IMR-90 (cell line): ENCODE measurements at regions not wholly inside any gene's neighbourhood (a gene's known extent, or its start where the extent isn't known, plus 50 kb on each side); places are given as distances from the start of the nearest gene placed in this dataset.
A peak's percentile ranks its signal among the peaks of the same experiment; 100 is the strongest.

Source experiments
- ATAC-seq: fragments of 200-7000 bp; cut with Tn5 transposase; 2 replicates; pipeline ENCODE4 v1.9.1; 2020; ENCODE audit warnings: low read depth, mild to moderate bottlenecking, moderate library complexity
- BruUV-seq: library from RNA; stranded (reverse); fragments of 400-500 nt; replicated peaks from 2 replicates; lab custom pipeline; 2021; lab: Mats Ljungman, UMichigan
- CTCF ChIA-PET: fragments of 300-600 bp; formaldehyde crosslinking; extraction: SDS; loops from one replicate; lab custom pipeline; 2021; ENCODE audit warnings: antibody characterized with exemption; lab: Yijun Ruan, JAX
- POLR2A ChIA-PET: fragments of 300-600 bp; sonication (Branson Sonifier 250); formaldehyde crosslinking; loops from one replicate; lab custom pipeline; 2022; ENCODE audit warnings: antibody characterized with exemption; ENCODE audit not compliant: unreplicated experiment; lab: Charles Lee
- DNase-seq: peaks from one replicate; pipeline ENCODE4 v3.0.0; 2013
- H2AFZ ChIP-seq: replicated peaks from 2 replicates; pipeline ENCODE3; 2013; ENCODE audit warnings: low read length, mild to moderate bottlenecking; ENCODE audit not compliant: poor library complexity
- H2AK5ac ChIP-seq: 2 replicates; pipeline ENCODE4 v1.6.1; 2013; ENCODE audit warnings: low read depth, low read length, inconsistent platforms
- H2AK9ac ChIP-seq: replicated peaks from 2 replicates; pipeline ENCODE3; 2013; ENCODE audit warnings: mild to moderate bottlenecking, low read depth, low read length, moderate library complexity; ENCODE audit not compliant: poor library complexity
- H2BK120ac ChIP-seq: 2 replicates; pipeline ENCODE4 v1.6.1; 2013; ENCODE audit warnings: low read depth, low read length, inconsistent platforms
- H2BK15ac ChIP-seq: 3 replicates; pipeline ENCODE4 v1.6.1; 2013; ENCODE audit warnings: low read depth, low read length, inconsistent platforms
- H2BK20ac ChIP-seq: 2 replicates; pipeline ENCODE4 v1.6.1; 2013; ENCODE audit warnings: low read depth, mild to moderate bottlenecking, inconsistent platforms, low read length, moderate library complexity
- H2BK5ac ChIP-seq: 2 replicates; pipeline ENCODE4 v1.6.1; 2013; ENCODE audit warnings: mild to moderate bottlenecking, low read depth, low read length, inconsistent platforms; ENCODE audit not compliant: poor library complexity, severe bottlenecking
- H3K14ac ChIP-seq: replicated peaks from 2 replicates; pipeline ENCODE4 v1.6.1; 2013; ENCODE audit warnings: low read depth, low read length, inconsistent platforms
- H3K18ac ChIP-seq: 2 replicates; pipeline ENCODE4 v1.6.1; 2013; ENCODE audit warnings: low read depth, low read length, control low read depth
- H3K23ac ChIP-seq: 2 replicates; pipeline ENCODE4 v1.6.1; 2013; ENCODE audit warnings: low read depth, low read length, inconsistent platforms
- H3K27ac ChIP-seq: 2 replicates; pipeline ENCODE4 v1.5.1; 2013; ENCODE audit warnings: mild to moderate bottlenecking, control low read depth, low read length; ENCODE audit not compliant: insufficient read depth
- H3K27me3 ChIP-seq: 2 replicates; pipeline ENCODE4 v1.6.1; 2013; ENCODE audit warnings: low read length; ENCODE audit not compliant: control insufficient read depth, insufficient read depth
- H3K36me3 ChIP-seq: 2 replicates; pipeline ENCODE4 v1.6.1; 2013; ENCODE audit warnings: low read length, mixed read lengths; ENCODE audit not compliant: control insufficient read depth, insufficient read depth
- H3K4ac ChIP-seq: 2 replicates; pipeline ENCODE4 v1.6.1; 2013; ENCODE audit warnings: low read depth, low read length, inconsistent platforms
- H3K4me1 ChIP-seq: 2 replicates; pipeline ENCODE4 v1.6.1; 2013; ENCODE audit warnings: low read length, mixed read lengths; ENCODE audit not compliant: control insufficient read depth, insufficient read depth
- H3K4me2 ChIP-seq: 2 replicates; pipeline ENCODE4 v1.6.1; 2013; ENCODE audit warnings: low read depth, mild to moderate bottlenecking, control low read depth, low read length, moderate library complexity
- H3K4me3 ChIP-seq: 2 replicates; pipeline ENCODE4 v1.5.1; 2013; ENCODE audit warnings: low read depth, mild to moderate bottlenecking, control low read depth, low read length, moderate library complexity; ENCODE audit not compliant: insufficient read depth
- H3K56ac ChIP-seq: 2 replicates; pipeline ENCODE4 v1.6.1; 2013; ENCODE audit warnings: low read length, inconsistent platforms; ENCODE audit not compliant: insufficient read depth; ENCODE audit errors: extremely low read depth
- H3K79me1 ChIP-seq, 2 experiments: 2 replicates each; pipeline ENCODE4 v1.6.1; 2013; ENCODE audit warnings: low read length in 2 of 2, inconsistent platforms in 1 of 2, low read depth in 1 of 2
- H3K9ac ChIP-seq: 2 replicates; pipeline ENCODE4 v1.6.1; 2013; ENCODE audit warnings: low read depth, low read length, control low read depth
- H3K9me1 ChIP-seq: 2 replicates; pipeline ENCODE4 v1.6.1; 2013; ENCODE audit warnings: low read length, inconsistent platforms; ENCODE audit not compliant: insufficient read depth
- H3K9me3 ChIP-seq: 2 replicates; pipeline ENCODE4 v1.6.1; 2013; ENCODE audit warnings: low read length; ENCODE audit not compliant: control insufficient read depth, insufficient read depth
- H4K20me1 ChIP-seq: 2 replicates; pipeline ENCODE4 v1.6.1; 2013; ENCODE audit warnings: low read length, inconsistent platforms; ENCODE audit not compliant: insufficient read depth
- H4K5ac ChIP-seq: 2 replicates; pipeline ENCODE4 v1.6.1; 2013; ENCODE audit warnings: mild to moderate bottlenecking, low read depth, low read length, control low read depth
- H4K8ac ChIP-seq, 2 experiments: 2 replicates each; pipeline ENCODE4 v1.6.1; 2013; ENCODE audit warnings: low read depth in 2 of 2, low read length in 2 of 2, control low read depth in 1 of 2, inconsistent platforms in 1 of 2
- H4K91ac ChIP-seq: 2 replicates; pipeline ENCODE4 v1.6.1; 2013; ENCODE audit warnings: low read depth, low read length, inconsistent platforms; ENCODE audit not compliant: insufficient read depth
- MAFK ChIP-seq: IDR thresholded peaks from 2 replicates; pipeline ENCODE4 v1.6.1; 2012; ENCODE audit warnings: low read depth, low read length, improper control_type of control experiment
- RAD21 ChIP-seq: IDR thresholded peaks from 2 replicates; pipeline ENCODE4 v1.6.1; 2012; ENCODE audit warnings: low read length, improper control_type of control experiment
- SMC3 ChIP-seq: fragments of 150-350 bp; IDR thresholded peaks from 2 replicates; pipeline ENCODE4 v1.6.1; 2016; ENCODE audit warnings: low read depth, mild to moderate bottlenecking, antibody characterized with exemption, low read length, moderate library complexity
- WGBS, 2 experiments: methylation state at CpG; one replicate each; pipeline versions ENCODE4 v1.1.5 to v1.1.7; 2013; ENCODE audit warnings: missing lambda C conversion rate in 2 of 2; ENCODE audit not compliant: insufficient read length in 1 of 2; ENCODE audit errors: extremely low coverage in 2 of 2; 5-methylcytosine and 5-hydroxymethylcytosine counted together
- dilution Hi-C: fragments of 300-500 bp; cut with HindIII; formaldehyde crosslinking; loops from one replicate; pipeline ENCODE4 v1.14.3; 2018; ENCODE audit warnings: low sequenced_read_pairs; ENCODE audit not compliant: unreplicated experiment
- in situ Hi-C: fragments of 300-500 bp; cut with MboI; formaldehyde crosslinking; loops from 3 replicates; pipeline ENCODE4 v1.14.3; 2019; ENCODE audit warnings: low sequenced_read_pairs, inconsistent platforms, mixed read lengths
- intact Hi-C: fragments of 100-400 bp; cut with micrococcal nuclease; formaldehyde crosslinking; loops from 2 replicates; pipeline ENCODE4 v1.10.0; 2022
- TF ChIP-seq, protein P1 (sequence below): conservative IDR thresholded peaks from 2 replicates; pipeline ENCODE4 v1.5.1; 2012; ENCODE audit warnings: mild to moderate bottlenecking, low read depth, low read length, improper control_type of control experiment

DNA sequence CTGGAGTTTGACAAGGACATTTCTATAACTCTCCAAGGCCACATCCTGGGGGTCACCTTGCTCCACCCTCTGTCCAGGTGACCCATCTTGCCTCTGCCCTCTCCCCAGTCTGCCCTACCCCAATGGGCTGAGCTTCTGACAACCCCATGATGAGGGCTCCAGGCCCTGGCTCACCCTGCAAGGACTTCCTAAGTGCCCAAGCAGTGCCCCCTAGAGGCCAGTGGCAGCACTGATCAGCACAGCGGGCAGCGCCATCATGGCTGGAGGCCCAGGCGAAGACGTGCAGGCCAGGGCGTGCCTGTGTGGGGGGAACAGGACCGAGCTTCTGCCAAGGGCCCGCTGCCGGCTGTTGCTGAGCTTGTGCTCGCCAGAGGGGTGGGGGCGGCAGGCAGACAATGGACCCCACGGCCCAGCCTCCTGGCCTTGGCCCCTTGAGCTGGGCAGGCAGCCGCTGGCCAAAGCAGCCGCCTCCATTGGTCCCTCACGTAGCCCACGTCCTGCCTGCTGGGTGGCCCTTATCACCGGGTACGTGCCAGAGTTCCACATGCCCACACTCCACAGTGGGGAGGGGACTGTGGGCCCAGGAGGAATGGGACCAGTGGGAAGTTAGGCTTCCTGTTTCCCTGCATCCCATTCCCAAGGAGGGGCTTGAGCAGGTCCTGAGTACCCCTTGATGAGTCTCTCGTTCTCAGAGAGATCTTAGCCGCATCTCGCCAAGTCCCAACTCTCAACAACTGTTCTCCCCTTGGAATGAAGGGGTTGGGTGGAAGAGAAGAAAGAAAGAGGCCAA lies 64.3 kb downstream of the MRPL14 start:
- no peak for DNase-seq
- no peaks in the 10 kb centered on the region for H3K9me3 ChIP-seq
- H3K4me3 ChIP-seq = no peak overlapping the region
- H2AK9ac ChIP-seq = peak overlapping the region; percentile 29
- ChIA-PET CTCF (interaction anchor here (0.7 to 0.8 kb wide), 2 partner anchors 217 to 294 kb away, joined by 3 to 4 read pairs; no protein-coding TSS in a partner anchor), POLR2A (no interaction called here)
- WGBS, 2 experiments = 79% methylated on average over 4 of the region's 20 CpGs; no CpG with 5 or more reads in 1 of the 2 experiments
- H3K4me2 ChIP-seq = no peak overlapping the region
- H3K9ac ChIP-seq = no peak overlapping the region
- H2BK5ac ChIP-seq = peak overlapping the region; percentile 87
- no TSS peak for BruUV-seq
- ATAC-seq = no peak
- dilution Hi-C loops = no loop called here
- H3K4me1 ChIP-seq = peaks cover 65% of the 10 kb centered on the region
- H4K20me1 ChIP-seq = no peaks in the 10 kb centered on the region; the same call in 1 of the 2 replicates
- peak overlapping the region; percentile 37; the same call in 1 of the 2 replicates for H3K23ac ChIP-seq
- H3K36me3 ChIP-seq = no peaks in the 10 kb centered on the region
- H2AFZ ChIP-seq = peak overlapping the region; percentile 5
- H2AK5ac ChIP-seq = peak overlapping the region; percentile 98
- H3K79me1 ChIP-seq = peaks cover 0 to 36% of the 10 kb centered on the region in 2 experiments; a peak in 3 of 4 replicates
- H3K18ac ChIP-seq = peak overlapping the region; percentile 53
- peak overlapping the region; percentile 94 for H2BK120ac ChIP-seq
- H3K27ac ChIP-seq = peak overlapping the region; percentile 48
- H4K5ac ChIP-seq = peak overlapping the region; percentile 69
- in situ Hi-C loops = no loop called here
- intact Hi-C loops = no loop called here
- no peak overlapping the region for H3K56ac ChIP-seq
- peak overlapping the region; percentile 92 for H3K4ac ChIP-seq
- H3K14ac ChIP-seq = peak overlapping the region; percentile 70
- H2BK15ac ChIP-seq = peak overlapping the region; percentile 81; the same call in 2 of the 3 replicates
- H2BK20ac ChIP-seq = peak overlapping the region; percentile 97
- no peaks in the 10 kb centered on the region for H3K27me3 ChIP-seq
- H4K91ac ChIP-seq = peak overlapping the region; percentile 85
- peaks cover 60% of the 10 kb centered on the region for H3K9me1 ChIP-seq
- TF ChIP-seq, protein P1, sequence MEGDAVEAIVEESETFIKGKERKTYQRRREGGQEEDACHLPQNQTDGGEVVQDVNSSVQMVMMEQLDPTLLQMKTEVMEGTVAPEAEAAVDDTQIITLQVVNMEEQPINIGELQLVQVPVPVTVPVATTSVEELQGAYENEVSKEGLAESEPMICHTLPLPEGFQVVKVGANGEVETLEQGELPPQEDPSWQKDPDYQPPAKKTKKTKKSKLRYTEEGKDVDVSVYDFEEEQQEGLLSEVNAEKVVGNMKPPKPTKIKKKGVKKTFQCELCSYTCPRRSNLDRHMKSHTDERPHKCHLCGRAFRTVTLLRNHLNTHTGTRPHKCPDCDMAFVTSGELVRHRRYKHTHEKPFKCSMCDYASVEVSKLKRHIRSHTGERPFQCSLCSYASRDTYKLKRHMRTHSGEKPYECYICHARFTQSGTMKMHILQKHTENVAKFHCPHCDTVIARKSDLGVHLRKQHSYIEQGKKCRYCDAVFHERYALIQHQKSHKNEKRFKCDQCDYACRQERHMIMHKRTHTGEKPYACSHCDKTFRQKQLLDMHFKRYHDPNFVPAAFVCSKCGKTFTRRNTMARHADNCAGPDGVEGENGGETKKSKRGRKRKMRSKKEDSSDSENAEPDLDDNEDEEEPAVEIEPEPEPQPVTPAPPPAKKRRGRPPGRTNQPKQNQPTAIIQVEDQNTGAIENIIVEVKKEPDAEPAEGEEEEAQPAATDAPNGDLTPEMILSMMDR = peak; percentile 43
- TF ChIP-seq SMC3 (peak; percentile 33; the same call in 1 of the 2 replicates), RAD21 (peak; percentile 43), MAFK (no peak)
- peak overlapping the region; percentile 70 to 78; a peak in 3 of 4 replicates for H4K8ac ChIP-seq
